ENCODE measurements at regions not wholly inside any gene's neighbourhood (a gene's known extent, or its start where the extent isn't known, plus 50 kb on each side); places are given as distances from the start of the nearest gene placed in this dataset.

GRCh38 chr1:96048572-96049212 is 672.9 kb upstream of the PTBP2 start:
- H3K4ac ChIP-seq (replicated peaks; ENCODE audit: insufficient read length, low read depth, low read length), result no peak overlapping the region
- WGBS, 2 experiments (ENCODE audit: extremely low coverage in 1 of 2, insufficient coverage in 1 of 2, insufficient read length in 1 of 2, insufficient replicate concordance in 2 of 2, low coverage in 1 of 2, low lambda C conversion rate in 2 of 2, missing lambda C conversion rate in 1 of 2), result 95% methylated on average over 2 of the region's 2 CpGs; no CpG with 5 or more reads in 1 of the 2 experiments
- no peak overlapping the region for H3K4me3 ChIP-seq (ENCODE audit: extremely low read depth in 1 of 4, insufficient read depth in 2 of 4, low read depth in 3 of 4, low read length in 4 of 4)
- no peak for FAIRE-seq
- no peak overlapping the region for H3K18ac ChIP-seq (ENCODE audit: extremely low read depth, low read length)
- no peak overlapping the region for H4K8ac ChIP-seq (ENCODE audit: extremely low read depth, insufficient read depth, low read length)
- H4K20me1 ChIP-seq (replicated peaks in 1 of 2; ENCODE audit: control insufficient read depth in 1 of 2, insufficient read depth in 2 of 2, low read length in 2 of 2), result no peaks in the 10 kb centered on the region
- H2BK5ac ChIP-seq (ENCODE audit: low read depth, low read length), result no peak overlapping the region
- H2BK15ac ChIP-seq (ENCODE audit: low read length), result no peak overlapping the region
- no peak for DNase-seq (ENCODE audit: low read depth in 1 of 2, low spot score in 2 of 2)
- ChIA-PET POLR2A (ENCODE audit: partially characterized antibody) (no interaction called here), CTCF (ENCODE audit: partially characterized antibody) (no interaction called here)
- H3K9me3 ChIP-seq (ENCODE audit: insufficient read depth in 2 of 2, low read depth in 1 of 2, low read length in 1 of 2), result no peaks in the 10 kb centered on the region
- no peaks in the 10 kb centered on the region for H3K27me3 ChIP-seq (replicated peaks in 1 of 4; ENCODE audit: control insufficient read depth in 3 of 4, extremely low read depth in 1 of 4, insufficient read depth in 3 of 4, low read length in 3 of 4)
- no peaks in the 10 kb centered on the region for H3K79me2 ChIP-seq (ENCODE audit: control insufficient read depth in 1 of 2, insufficient read depth in 2 of 2, low read length in 2 of 2)
- no peak overlapping the region for H2BK120ac ChIP-seq (replicated peaks; ENCODE audit: low read depth, low read length)
- H2AFZ ChIP-seq (ENCODE audit: low read length), result no peak overlapping the region
- H4K91ac ChIP-seq (replicated peaks; ENCODE audit: insufficient read length, low read length), result no peak overlapping the region
- no peak overlapping the region for H2BK20ac ChIP-seq (ENCODE audit: low read length)
- H3K4me2 ChIP-seq (ENCODE audit: insufficient read depth in 1 of 2, low read depth in 2 of 2, low read length in 2 of 2), result no peak overlapping the region
- H3K23ac ChIP-seq (ENCODE audit: insufficient read length), result no peak overlapping the region
- H2AK5ac ChIP-seq (ENCODE audit: low read depth, low read length), result no peak overlapping the region
- H3K4me1 ChIP-seq (replicated peaks in 1 of 4; ENCODE audit: control insufficient read depth in 3 of 4, insufficient read depth in 4 of 4, low read length in 3 of 4), result no peaks in the 10 kb centered on the region
- no peak overlapping the region for H3K9ac ChIP-seq (replicated peaks in 1 of 4; ENCODE audit: extremely low read depth in 1 of 4, low read depth in 3 of 4, low read length in 3 of 4)
- H3K56ac ChIP-seq (replicated peaks; ENCODE audit: insufficient read length, low read depth, low read length), result no peak overlapping the region
- no peak overlapping the region for H2BK12ac ChIP-seq (ENCODE audit: low read depth, low read length)
- H4K5ac ChIP-seq (ENCODE audit: insufficient read length, low read depth, low read length), result no peak overlapping the region
- no peak overlapping the region for H3K14ac ChIP-seq (ENCODE audit: insufficient read length)
- no peak overlapping the region for H3K27ac ChIP-seq (ENCODE audit: low read depth, low read length)
- no peaks in the 10 kb centered on the region for H3K23me2 ChIP-seq (ENCODE audit: low read depth, low read length)
- no peaks in the 10 kb centered on the region; a peak in 1 of 8 replicates for H3K36me3 ChIP-seq (ENCODE audit: control insufficient read depth in 2 of 4, insufficient read depth in 4 of 4, low read length in 3 of 4)
- no peaks in the 10 kb centered on the region for H3K79me1 ChIP-seq (ENCODE audit: low read depth, low read length)
- no peak for TF ChIP-seq USF2 (IDR thresholded peaks at IDR 0.05; ENCODE audit: low read length)
- TF ChIP-seq CBX8 (IDR thresholded peaks at IDR 0.05; ENCODE audit: borderline replicate concordance, low read depth, low read length), result no peak
- no peak for TF ChIP-seq CTCF (IDR thresholded peaks at IDR 0.05; ENCODE audit: control extremely low read depth in 1 of 3, insufficient read depth in 1 of 3, low read depth in 1 of 3, low read length in 3 of 3)
- no peak for TF ChIP-seq MAX (IDR thresholded peaks at IDR 0.05)
- no peak for TF ChIP-seq NANOG (IDR thresholded peaks at IDR 0.05; ENCODE audit: insufficient read depth, low read depth, low read length, poor library complexity, severe bottlenecking)
- no peak for TF ChIP-seq CBX5 (IDR thresholded peaks at IDR 0.05; ENCODE audit: low read depth, low read length)
- TF ChIP-seq FOSL1 (IDR thresholded peaks at IDR 0.05; ENCODE audit: insufficient read depth, low read depth, low read length), result no peak
- no peak for TF ChIP-seq KDM1A (IDR thresholded peaks at IDR 0.05; ENCODE audit: borderline replicate concordance, low read length)
- TF ChIP-seq BRCA1 (IDR thresholded peaks at IDR 0.05; ENCODE audit: low read depth, low read length), result no peak

All from H1 (cell line).